ENCODE measurements at regions not wholly inside any gene's neighbourhood (a gene's known extent, or its start where the extent isn't known, plus 50 kb on each side); places are given as distances from the start of the nearest gene placed in this dataset.

DNA sequence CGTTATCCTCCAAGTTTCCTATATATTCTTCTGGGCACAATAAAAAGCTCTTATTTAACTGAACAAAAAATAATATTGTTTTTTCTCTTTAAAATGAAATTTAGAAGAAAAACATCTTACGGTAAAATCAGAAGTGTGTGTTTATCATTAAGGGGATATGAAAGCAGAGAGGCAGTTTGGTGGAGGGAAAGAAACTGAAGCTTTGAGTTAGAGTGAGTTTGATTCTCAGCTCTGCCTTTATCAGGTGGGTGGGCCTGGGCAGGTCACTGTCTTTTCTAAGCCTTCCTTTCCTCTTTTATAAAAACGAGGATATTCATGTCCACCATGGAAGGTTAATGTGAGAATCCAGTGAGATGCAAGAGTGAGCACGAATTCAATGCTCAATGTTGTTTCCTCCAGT is 379.8 kb upstream of the CNR1 start:
- H3K36me3 ChIP-seq (replicated peaks in 1 of 2): no peaks in the 10 kb centered on the region
- no peak overlapping the region for H3K4me3 ChIP-seq
- H3K4me1 ChIP-seq (replicated peaks in 1 of 2): peaks cover 0 to 7% of the 10 kb centered on the region in 2 donors
- H3K27me3 ChIP-seq: no peaks in the 10 kb centered on the region
- intact Hi-C loops (cut with DNase I): no loop called here
- no peak overlapping the region for H3K27ac ChIP-seq
- 53 to 63% (median 62%) methylated on average over 4 of the region's 4 CpGs for WGBS, 4 donors
- DNase-seq: no peak
- no peaks in the 10 kb centered on the region for H3K9me3 ChIP-seq (replicated peaks in 1 of 3)
- TF ChIP-seq, protein P1, sequence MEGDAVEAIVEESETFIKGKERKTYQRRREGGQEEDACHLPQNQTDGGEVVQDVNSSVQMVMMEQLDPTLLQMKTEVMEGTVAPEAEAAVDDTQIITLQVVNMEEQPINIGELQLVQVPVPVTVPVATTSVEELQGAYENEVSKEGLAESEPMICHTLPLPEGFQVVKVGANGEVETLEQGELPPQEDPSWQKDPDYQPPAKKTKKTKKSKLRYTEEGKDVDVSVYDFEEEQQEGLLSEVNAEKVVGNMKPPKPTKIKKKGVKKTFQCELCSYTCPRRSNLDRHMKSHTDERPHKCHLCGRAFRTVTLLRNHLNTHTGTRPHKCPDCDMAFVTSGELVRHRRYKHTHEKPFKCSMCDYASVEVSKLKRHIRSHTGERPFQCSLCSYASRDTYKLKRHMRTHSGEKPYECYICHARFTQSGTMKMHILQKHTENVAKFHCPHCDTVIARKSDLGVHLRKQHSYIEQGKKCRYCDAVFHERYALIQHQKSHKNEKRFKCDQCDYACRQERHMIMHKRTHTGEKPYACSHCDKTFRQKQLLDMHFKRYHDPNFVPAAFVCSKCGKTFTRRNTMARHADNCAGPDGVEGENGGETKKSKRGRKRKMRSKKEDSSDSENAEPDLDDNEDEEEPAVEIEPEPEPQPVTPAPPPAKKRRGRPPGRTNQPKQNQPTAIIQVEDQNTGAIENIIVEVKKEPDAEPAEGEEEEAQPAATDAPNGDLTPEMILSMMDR (IDR thresholded peaks at IDR 0.05): no peak
- TF ChIP-seq POLR2A (IDR thresholded peaks at IDR 0.05): no peak

DNA sequence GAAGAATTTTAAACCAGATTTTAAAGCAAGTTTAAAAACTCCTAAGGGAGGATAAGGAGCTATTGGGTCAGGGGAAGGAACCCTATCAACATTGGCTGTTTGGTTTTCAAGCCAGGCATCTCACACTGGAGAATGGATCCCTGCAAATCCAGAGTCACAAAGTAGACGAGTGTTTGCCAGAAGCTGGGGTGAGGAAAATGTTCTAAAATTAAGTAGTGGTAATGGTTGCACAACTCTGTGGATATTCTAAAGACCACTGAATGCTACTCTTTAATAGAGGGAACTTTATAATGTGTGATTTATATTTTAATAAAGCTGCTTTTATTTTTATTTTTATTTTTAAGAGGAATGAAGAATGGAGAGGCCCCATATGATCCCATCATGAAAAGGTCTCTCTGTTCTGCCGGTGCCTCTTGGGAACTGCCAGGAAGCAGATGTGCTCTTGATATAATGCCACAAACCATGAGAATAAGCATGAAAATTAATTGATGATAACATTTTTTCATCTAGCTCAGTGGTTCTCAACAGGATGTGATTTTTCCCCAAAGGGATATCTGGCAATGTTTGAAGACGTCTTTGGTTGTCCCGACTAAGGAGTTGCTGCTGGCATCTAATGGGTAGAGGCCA is 379.0 kb upstream of the CNR1 start:
- Histone ChIP-seq H3K36me3 (replicated peaks in 1 of 2) (no peaks in the 10 kb centered on the region), H3K27ac (no peak overlapping the region), H3K9me3 (replicated peaks in 1 of 3) (no peaks in the 10 kb centered on the region), H3K4me3 (no peak overlapping the region), H3K4me1 (replicated peaks in 1 of 2) (peaks cover 0 to 7% of the 10 kb centered on the region in 2 donors), H3K27me3 (no peaks in the 10 kb centered on the region)
- TF ChIP-seq POLR2A (IDR thresholded peaks at IDR 0.05): no peak
- TF ChIP-seq, protein P1 (IDR thresholded peaks at IDR 0.05): no peak
- intact Hi-C loops (cut with DNase I): no loop called here
- WGBS, 4 donors: 67 to 77% (median 73%) methylated on average over 4 of the region's 4 CpGs
- DNase-seq: no peak

DNA sequence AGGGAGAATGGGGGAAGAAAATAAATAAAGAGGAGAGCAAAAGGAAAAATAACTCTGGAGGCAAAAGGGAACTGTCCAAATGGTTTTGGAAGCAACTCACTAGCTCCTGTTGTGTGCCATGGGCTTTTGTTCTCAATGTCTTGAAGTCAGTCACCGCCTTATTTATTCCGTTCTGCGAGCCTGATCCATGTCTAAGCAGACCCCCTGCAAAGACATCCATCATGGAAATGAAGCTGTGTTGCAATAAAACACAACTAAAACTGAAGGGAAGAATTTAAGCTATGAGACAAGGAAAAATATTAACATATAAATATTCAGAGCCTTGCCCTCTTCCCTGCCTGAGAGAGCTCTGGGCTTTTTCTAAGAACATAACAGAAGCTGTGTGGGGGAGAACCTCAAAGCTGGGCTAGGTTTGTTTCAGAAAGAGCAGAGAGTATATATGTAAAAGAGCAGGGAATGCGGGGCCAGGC is 373.2 kb upstream of the CNR1 start:
- intact Hi-C loops (cut with DNase I): no loop called here
- H3K9me3 ChIP-seq (replicated peaks in 1 of 3): no peaks in the 10 kb centered on the region
- 67 to 85% (median 78%) methylated on average over 4 of the region's 4 CpGs for WGBS, 4 donors
- TF ChIP-seq POLR2A (IDR thresholded peaks at IDR 0.05): no peak
- TF ChIP-seq, protein P1 (IDR thresholded peaks at IDR 0.05): no peak
- peaks cover 10 to 15% of the 10 kb centered on the region in 2 donors for H3K4me1 ChIP-seq (replicated peaks in 1 of 2)
- no peak for DNase-seq
- H3K4me3 ChIP-seq: no peak overlapping the region
- H3K36me3 ChIP-seq (replicated peaks in 1 of 2): no peaks in the 10 kb centered on the region
- no peak overlapping the region for H3K27ac ChIP-seq
- no peaks in the 10 kb centered on the region for H3K27me3 ChIP-seq

DNA sequence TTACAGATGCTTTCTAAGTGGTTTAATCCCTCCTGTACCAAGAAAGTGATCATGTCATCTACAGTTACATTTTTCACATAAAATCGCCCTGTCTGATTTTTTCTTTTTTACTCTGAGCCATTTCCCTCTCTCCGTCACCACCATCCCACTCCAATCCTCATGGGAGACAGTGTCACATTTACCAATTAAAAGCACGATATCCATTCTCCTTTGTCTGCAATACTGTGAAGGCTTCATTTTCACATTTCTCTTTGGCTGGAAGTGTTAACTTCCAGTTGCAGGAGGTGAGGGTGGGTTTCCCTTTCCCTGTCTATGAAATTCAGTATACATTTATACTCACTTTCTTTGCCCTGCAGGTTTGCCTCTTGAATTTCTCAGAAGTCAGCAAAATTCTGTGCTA is 372.7 kb upstream of the CNR1 start:
- no peak for DNase-seq
- no peak for TF ChIP-seq POLR2A (IDR thresholded peaks at IDR 0.05)
- TF ChIP-seq, protein P1 (IDR thresholded peaks at IDR 0.05): no peak
- Histone ChIP-seq H3K4me1 (replicated peaks in 1 of 2) (peaks cover 10 to 15% of the 10 kb centered on the region in 2 donors), H3K36me3 (replicated peaks in 1 of 2) (no peaks in the 10 kb centered on the region), H3K9me3 (replicated peaks in 1 of 3) (no peaks in the 10 kb centered on the region), H3K27ac (no peak overlapping the region), H3K27me3 (no peaks in the 10 kb centered on the region), H3K4me3 (no peak overlapping the region)
- intact Hi-C loops (cut with DNase I): no loop called here
- WGBS, 4 donors: 83 to 86% (median 86%) methylated on average over 3 of the region's 3 CpGs
